Dermis microvascular lymphatic vessel endothelial cell (primary cell): ENCODE measurements at regions not wholly inside any gene's neighbourhood (a gene's known extent, or its start where the extent isn't known, plus 50 kb on each side); places are given as distances from the start of the nearest gene placed in this dataset.

Experiments
- DNase-seq, 2 donors: peaks; one replicate each; pipeline versions ENCODE4 v3.0.0 to v3.0.0-alpha.2; 2010; ENCODE audit warnings: low read depth in 2 of 2

GRCh38 chr2:21429747-21430146 lies 306.0 kb downstream of the TDRD15 start:
- DNase-seq = no peak

- no peak for DNase-seq
Observed at GRCh38 chr2:21431078-21431477, 307.3 kb downstream of the TDRD15 start.

- DNase-seq = no peak
Observed at GRCh38 chr2:21438949-21439348, 315.2 kb downstream of the TDRD15 start.

GRCh38 chr2:21441442-21441841 lies 317.7 kb downstream of the TDRD15 start:
- no peak for DNase-seq

GRCh38 chr2:21443494-21444105 lies 319.8 kb downstream of the TDRD15 start:
- DNase-seq = no peak

DNA sequence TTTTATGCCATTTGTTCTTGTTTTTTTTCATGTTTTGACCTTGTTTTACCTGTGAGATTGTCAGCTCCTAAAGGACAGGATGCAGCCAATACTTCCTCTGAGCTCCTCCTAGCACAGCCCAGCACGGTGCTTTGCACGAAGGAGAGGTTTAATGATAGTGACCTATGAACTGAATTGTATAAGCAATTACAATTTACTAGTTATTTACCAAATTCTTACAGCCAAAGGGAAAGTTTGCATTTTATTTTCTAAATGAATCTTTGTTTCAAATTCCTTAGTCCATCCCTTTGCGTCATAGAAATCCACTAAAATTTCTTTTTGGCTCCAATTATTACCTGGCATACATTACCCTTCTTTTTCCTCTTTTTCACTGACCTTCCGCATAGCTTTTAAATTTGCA lies 326.1 kb downstream of the TDRD15 start:
- DNase-seq = no peak

- no peak for DNase-seq
Observed at GRCh38 chr2:21451403-21451802, 327.6 kb downstream of the TDRD15 start.

GRCh38 chr2:21452263-21452662 lies 328.5 kb downstream of the TDRD15 start:
- DNase-seq = no peak

- DNase-seq = no peak
Observed at GRCh38 chr2:21452678-21453077, 328.9 kb downstream of the TDRD15 start.

- no peak for DNase-seq
Observed at GRCh38 chr2:21453723-21454450, 330.1 kb downstream of the TDRD15 start.

- no peak for DNase-seq
Observed at GRCh38 chr2:21454839-21455238, 331.1 kb downstream of the TDRD15 start.

DNA sequence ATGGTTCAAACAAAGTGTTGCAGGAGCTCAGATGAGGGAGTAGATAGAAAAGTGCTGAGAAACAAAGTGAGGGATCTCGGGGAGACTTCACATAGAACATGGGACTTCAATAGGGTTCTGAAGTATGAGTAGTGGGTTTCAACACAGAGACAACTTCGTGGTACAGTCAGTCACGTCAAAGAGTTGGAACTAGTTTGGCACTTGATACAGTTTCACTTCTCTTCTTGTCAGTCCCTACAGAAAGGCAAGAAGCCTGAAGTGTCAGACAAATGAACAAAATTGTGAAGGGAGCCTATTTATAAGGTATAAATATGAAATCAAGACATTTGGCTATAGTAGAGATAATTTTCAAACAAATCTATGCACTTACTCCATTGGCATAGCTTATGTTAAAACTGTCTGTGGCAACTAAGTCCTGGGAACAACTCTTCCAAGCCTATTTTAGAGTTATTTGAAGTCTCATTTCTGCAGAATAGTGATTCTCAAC lies 338.0 kb downstream of the TDRD15 start:
- no peak for DNase-seq

DNA sequence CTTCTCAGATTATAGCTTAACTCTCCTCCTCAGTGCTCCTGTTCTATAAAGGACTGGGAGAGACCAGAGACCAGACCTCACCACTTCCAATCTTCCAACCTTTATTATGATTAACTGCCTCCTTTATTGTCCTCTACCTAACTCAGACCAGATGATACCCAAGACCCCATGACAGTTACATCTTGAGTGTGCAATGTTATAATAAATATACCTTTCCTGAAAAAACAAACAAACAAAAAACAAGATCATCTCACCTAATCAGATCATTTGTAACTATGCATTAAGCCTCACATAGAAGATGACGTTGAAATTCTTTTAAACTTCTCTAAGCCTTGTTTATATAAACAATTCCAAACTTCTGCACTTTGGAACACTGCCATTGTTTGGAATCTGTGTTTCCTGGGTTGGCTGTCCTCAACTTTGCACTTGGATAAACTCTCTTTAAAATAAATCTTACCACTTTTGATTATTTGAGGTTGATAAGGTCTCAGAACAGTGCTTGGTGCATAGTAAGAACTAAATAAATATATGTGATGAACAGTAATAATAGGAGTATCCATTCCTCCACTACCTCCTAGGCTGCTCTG lies 342.7 kb downstream of the TDRD15 start:
- DNase-seq = no peak

- no peak for DNase-seq
Observed at GRCh38 chr2:21467280-21467818, 343.6 kb downstream of the TDRD15 start.

GRCh38 chr2:21467910-21468309 lies 344.1 kb downstream of the TDRD15 start:
- DNase-seq = no peak

- DNase-seq = no peak
Observed at GRCh38 chr2:21468624-21469023, 344.9 kb downstream of the TDRD15 start.

GRCh38 chr2:21469158-21469557 lies 345.4 kb downstream of the TDRD15 start:
- no peak for DNase-seq

GRCh38 chr2:21469564-21469963 lies 345.8 kb downstream of the TDRD15 start:
- no peak for DNase-seq

- no peak for DNase-seq
Observed at GRCh38 chr2:21480162-21480561, 356.4 kb downstream of the TDRD15 start.

GRCh38 chr2:21484643-21485042 lies 360.9 kb downstream of the TDRD15 start:
- DNase-seq = no peak

DNA sequence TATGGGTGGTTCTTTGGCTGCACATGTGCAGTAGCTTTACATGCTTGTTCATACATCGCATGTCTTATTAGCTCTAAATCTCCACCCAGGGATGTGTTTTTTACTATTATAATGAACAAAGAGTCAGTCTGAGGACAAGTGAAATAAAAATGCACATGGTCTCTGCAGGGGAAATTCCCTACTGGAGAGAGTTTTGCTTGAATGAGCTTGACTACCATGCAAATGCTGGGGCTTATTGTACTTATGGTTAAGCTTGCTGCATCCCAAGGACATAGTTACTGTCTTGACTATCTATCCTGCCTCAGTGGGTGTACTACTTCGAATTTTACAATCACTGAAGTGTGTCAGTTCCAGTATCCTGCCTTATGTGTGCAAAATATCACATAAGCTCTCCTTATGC lies 362.7 kb downstream of the TDRD15 start:
- no peak for DNase-seq

- DNase-seq = no peak
Observed at GRCh38 chr2:21489080-21489479, 365.3 kb downstream of the TDRD15 start.

GRCh38 chr2:21498016-21498415 lies 374.2 kb downstream of the TDRD15 start:
- no peak for DNase-seq
